ENCODE measurements at regions not wholly inside any gene's neighbourhood (a gene's known extent, or its start where the extent isn't known, plus 50 kb on each side); places are given as distances from the start of the nearest gene placed in this dataset.

DNA sequence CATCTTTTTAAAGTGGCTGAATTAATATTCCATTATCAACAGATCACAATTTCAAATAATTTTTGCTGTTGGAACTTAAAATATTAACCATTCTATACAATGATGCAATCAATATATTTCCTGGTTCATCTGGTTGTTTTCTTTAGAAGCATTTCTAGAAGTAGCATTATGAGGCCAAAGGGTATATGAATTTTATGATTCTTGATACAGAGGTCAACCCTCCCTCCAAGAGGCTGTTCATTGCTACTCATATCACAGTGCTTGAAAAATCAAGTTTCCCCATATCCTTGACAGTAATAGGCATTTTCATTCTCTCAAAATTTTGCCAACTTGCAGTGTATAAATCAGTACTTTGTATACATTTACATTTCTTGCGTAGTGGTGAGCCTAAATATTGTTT lies 312.6 kb downstream of the BMPER start:
- TF ChIP-seq, protein P1, sequence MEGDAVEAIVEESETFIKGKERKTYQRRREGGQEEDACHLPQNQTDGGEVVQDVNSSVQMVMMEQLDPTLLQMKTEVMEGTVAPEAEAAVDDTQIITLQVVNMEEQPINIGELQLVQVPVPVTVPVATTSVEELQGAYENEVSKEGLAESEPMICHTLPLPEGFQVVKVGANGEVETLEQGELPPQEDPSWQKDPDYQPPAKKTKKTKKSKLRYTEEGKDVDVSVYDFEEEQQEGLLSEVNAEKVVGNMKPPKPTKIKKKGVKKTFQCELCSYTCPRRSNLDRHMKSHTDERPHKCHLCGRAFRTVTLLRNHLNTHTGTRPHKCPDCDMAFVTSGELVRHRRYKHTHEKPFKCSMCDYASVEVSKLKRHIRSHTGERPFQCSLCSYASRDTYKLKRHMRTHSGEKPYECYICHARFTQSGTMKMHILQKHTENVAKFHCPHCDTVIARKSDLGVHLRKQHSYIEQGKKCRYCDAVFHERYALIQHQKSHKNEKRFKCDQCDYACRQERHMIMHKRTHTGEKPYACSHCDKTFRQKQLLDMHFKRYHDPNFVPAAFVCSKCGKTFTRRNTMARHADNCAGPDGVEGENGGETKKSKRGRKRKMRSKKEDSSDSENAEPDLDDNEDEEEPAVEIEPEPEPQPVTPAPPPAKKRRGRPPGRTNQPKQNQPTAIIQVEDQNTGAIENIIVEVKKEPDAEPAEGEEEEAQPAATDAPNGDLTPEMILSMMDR (IDR thresholded peaks at IDR 0.05; ENCODE audit: poor library complexity), result no peak
- TF ChIP-seq EZH2 (IDR thresholded peaks at IDR 0.05; ENCODE audit: borderline replicate concordance), result no peak
